Vagina (tissue), 2 donors: ENCODE measurements at regions not wholly inside any gene's neighbourhood (a gene's known extent, or its start where the extent isn't known, plus 50 kb on each side); places are given as distances from the start of the nearest gene placed in this dataset.

Source experiments
- POLR2A ChIP-seq, 2 donors: fragments of 450-650 bp; IDR thresholded peaks; one replicate each; pipeline ENCODE4 v1.6.1; 2017; ENCODE audit warnings: antibody characterized with exemption in 2 of 2, mild to moderate bottlenecking in 2 of 2, moderate library complexity in 2 of 2
- POLR2AphosphoS5 ChIP-seq, 2 donors: sonication (generic); formaldehyde crosslinking; IDR thresholded peaks; one replicate each; pipeline ENCODE4 v1.9.0; 2017; ENCODE audit warnings: antibody characterized with exemption in 2 of 2, mild to moderate bottlenecking in 2 of 2, low read depth in 1 of 2; ENCODE audit not compliant: insufficient read depth in 1 of 2
- TF ChIP-seq, protein P1 (sequence below), 3 experiments: fragments of 450-650 bp in 2 of 3; fragments of 200-600 bp in 1 of 3; sonication (generic) in 1 of 3; IDR thresholded peaks; one replicate each; pipeline ENCODE4 v1.5.1; 2017 to 2019; ENCODE audit warnings: antibody characterized with exemption in 3 of 3, mild to moderate bottlenecking in 2 of 3, moderate library complexity in 2 of 3

- TF ChIP-seq, protein P1, sequence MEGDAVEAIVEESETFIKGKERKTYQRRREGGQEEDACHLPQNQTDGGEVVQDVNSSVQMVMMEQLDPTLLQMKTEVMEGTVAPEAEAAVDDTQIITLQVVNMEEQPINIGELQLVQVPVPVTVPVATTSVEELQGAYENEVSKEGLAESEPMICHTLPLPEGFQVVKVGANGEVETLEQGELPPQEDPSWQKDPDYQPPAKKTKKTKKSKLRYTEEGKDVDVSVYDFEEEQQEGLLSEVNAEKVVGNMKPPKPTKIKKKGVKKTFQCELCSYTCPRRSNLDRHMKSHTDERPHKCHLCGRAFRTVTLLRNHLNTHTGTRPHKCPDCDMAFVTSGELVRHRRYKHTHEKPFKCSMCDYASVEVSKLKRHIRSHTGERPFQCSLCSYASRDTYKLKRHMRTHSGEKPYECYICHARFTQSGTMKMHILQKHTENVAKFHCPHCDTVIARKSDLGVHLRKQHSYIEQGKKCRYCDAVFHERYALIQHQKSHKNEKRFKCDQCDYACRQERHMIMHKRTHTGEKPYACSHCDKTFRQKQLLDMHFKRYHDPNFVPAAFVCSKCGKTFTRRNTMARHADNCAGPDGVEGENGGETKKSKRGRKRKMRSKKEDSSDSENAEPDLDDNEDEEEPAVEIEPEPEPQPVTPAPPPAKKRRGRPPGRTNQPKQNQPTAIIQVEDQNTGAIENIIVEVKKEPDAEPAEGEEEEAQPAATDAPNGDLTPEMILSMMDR (IDR thresholded peaks at IDR 0.05), result no peak
- TF ChIP-seq POLR2A (IDR thresholded peaks at IDR 0.05) (no peak), POLR2AphosphoS5 (IDR thresholded peaks at IDR 0.05; ENCODE audit: insufficient read depth in 1 of 2, low read depth in 1 of 2) (no peak)
Observed at GRCh38 chr16:14339694-14340093, 268.6 kb downstream of the MRTFB start.
